ENCODE measurements at regions not wholly inside any gene's neighbourhood (a gene's known extent, or its start where the extent isn't known, plus 50 kb on each side); places are given as distances from the start of the nearest gene placed in this dataset.

DNA sequence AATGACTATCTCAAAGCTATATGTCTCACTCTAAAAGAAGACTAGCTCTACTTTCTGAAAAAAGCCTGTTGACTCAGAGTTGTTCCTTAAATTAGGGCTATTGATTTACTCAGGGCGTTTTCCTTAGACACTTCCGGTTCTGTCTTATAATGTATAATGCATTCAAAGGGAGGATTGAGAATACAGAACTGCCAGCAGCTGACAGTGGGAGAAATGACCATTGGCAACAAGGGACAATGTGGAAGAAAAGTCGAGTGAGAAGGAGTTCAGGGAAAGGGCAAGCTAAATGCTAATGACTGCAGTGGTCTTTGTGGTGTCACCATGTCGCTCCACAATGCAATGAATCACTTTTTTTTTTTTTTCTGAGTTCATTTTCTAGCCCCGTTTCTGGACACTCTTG is 65.7 kb upstream of the ANKH start:
- no peak overlapping the region for H3K4me3 ChIP-seq (ENCODE audit: low read depth, low read length)
- in situ Hi-C loops (cut with HindIII; ENCODE audit: low sequenced_read_pairs): no loop called here
- no peak for TF ChIP-seq CTCF (IDR thresholded peaks at IDR 0.05; ENCODE audit: low read depth, low read length, missing control alignments)
- DNase-seq (ENCODE audit: low read depth): no peak

DNA sequence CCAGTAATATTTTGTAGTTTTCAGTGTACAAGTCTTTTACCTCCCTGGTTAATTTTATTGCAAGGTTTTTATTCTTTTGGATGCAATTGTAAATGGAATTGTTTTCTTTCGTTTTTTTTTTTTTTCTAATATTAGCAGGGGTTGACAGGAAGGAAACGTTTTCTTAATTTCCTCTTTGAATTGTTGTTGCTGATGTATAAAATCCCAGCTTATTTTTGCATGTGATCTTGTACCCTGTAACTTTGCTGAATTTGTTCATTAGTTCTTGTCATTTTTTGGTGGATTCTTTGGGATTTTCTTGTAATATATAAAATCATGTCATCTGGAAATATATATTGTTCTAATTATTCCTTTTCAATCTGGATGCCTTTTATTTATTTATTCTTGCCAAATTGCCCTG is 65.0 kb upstream of the ANKH start:
- in situ Hi-C loops (cut with HindIII; ENCODE audit: low sequenced_read_pairs): no loop called here
- no peak for DNase-seq (ENCODE audit: low read depth)
- H3K4me3 ChIP-seq (ENCODE audit: low read depth, low read length): no peak overlapping the region
- no peak for TF ChIP-seq CTCF (IDR thresholded peaks at IDR 0.05; ENCODE audit: low read depth, low read length, missing control alignments)

DNA sequence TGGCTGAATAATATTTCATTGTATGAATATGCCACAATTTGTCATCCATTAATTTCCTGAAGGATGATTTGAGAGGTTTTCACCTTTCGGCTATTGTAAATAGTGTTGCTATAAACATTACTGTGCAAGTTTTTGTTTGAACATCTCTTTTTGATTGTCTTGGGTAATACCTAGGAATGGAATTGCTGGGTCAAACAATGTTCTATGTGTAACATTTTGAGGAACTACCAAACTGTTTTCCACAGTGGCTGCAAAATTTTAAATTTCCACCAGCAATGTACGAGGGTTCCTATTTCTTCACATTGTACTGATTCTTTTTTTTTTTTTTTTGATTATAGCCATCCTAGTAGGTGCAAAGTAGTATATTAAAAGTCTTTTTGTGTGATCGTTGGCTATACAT is 63.8 kb upstream of the ANKH start:
- in situ Hi-C loops (cut with HindIII; ENCODE audit: low sequenced_read_pairs): no loop called here
- TF ChIP-seq CTCF (IDR thresholded peaks at IDR 0.05; ENCODE audit: low read depth, low read length, missing control alignments): no peak
- no peak for DNase-seq (ENCODE audit: low read depth)

DNA sequence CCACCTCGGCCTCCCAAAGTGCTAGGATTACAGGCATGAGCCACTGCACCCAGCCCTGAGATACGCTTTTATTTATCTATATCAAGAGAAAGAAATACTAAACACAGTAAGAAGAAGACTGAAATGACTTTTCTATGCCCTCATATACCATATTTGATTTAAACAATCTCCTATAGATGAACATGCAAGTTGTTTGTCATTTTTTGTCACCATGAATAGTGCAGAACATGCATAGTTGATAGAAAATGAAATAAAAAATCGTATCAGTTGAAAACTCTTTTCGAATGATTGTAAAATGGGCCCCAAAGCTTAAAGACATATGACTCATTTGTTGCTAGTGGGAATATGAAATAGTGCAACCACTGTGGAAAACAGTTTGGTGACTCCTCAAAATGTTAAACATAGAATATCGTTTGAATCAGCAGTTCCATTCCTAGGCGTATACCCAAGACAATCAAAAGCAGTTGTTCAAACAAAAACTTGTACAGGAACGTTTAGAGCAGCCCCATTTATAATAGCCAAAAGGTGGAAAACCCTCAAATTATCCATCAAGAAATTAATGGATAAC is 61.4 kb upstream of the ANKH start:
- no peak for DNase-seq (ENCODE audit: low read depth)
- TF ChIP-seq CTCF (IDR thresholded peaks at IDR 0.05; ENCODE audit: low read depth, low read length, missing control alignments): no peak
- in situ Hi-C loops (cut with HindIII; ENCODE audit: low sequenced_read_pairs): no loop called here
- no peak overlapping the region for H3K4me3 ChIP-seq (ENCODE audit: low read depth, low read length)

More for the DNA sequence above, 63.8 kb upstream of the ANKH start:
- no peak overlapping the region for H3K4me3 ChIP-seq (ENCODE audit: low read depth, low read length)

GRCh38 chr5:14930486-14930885 is 58.9 kb upstream of the ANKH start:
- DNase-seq (ENCODE audit: low read depth): no peak
- no peak for TF ChIP-seq CTCF (IDR thresholded peaks at IDR 0.05; ENCODE audit: low read depth, low read length, missing control alignments)
- no peak overlapping the region for H3K4me3 ChIP-seq (ENCODE audit: low read depth, low read length)
- in situ Hi-C loops (cut with HindIII; ENCODE audit: low sequenced_read_pairs): no loop called here

DNA sequence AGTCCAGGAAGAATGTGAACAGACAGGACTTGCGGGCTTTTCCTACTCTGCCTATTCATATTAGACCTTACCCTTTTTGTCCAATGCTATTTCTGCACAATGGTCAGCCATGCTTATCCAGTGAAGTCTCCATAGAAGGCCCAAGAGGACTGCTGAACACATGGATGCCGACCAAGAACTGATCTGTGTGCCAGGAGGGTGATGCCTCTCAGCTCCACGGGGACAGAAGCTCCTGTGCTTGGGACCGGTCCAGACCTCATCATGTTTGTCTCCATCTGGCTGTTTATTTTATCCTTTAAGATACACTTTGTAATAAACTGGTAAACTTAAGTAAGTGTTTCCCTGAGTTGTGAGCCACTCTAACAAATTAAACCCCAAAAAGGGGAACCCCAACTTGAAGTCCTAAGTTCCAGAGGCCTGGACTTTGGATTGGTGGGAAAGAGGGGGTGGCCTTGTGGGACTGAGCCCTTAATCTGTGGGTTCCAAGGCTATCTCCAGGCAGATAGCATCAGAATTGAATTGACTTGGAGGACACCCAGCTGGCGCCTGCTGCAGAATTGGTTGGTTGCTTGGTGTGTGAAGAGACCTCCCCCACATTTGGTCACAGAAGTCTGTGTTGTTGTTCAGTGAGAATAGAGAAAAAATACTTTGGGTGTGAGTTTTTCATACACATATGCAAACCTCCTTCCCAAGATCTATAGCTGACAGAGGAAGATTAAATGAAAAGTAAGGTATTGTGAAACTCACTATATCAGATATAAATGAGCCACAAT is 57.9 kb upstream of the ANKH start:
- TF ChIP-seq CTCF (IDR thresholded peaks at IDR 0.05; ENCODE audit: low read depth, low read length, missing control alignments): no peak
- in situ Hi-C loops (cut with HindIII; ENCODE audit: low sequenced_read_pairs): no loop called here
- no peak overlapping the region for H3K4me3 ChIP-seq (ENCODE audit: low read depth, low read length)
- DNase-seq (ENCODE audit: low read depth): no peak
